ENCODE measurements at regions not wholly inside any gene's neighbourhood (a gene's known extent, or its start where the extent isn't known, plus 50 kb on each side); places are given as distances from the start of the nearest gene placed in this dataset.

GRCh38 chr1:203995228-203995627 lies 77.7 kb upstream of the SOX13 start:
- TF ChIP-seq CTCF (conservative IDR thresholded peaks at IDR 0.05): no peak
- TF ChIP-seq EZH2 (IDR thresholded peaks at IDR 0.05; ENCODE audit: low read depth): no peak
